Lung (tissue), 11 donors: ENCODE measurements at regions not wholly inside any gene's neighbourhood (a gene's known extent, or its start where the extent isn't known, plus 50 kb on each side); places are given as distances from the start of the nearest gene placed in this dataset.

Source experiments
- ATAC-seq: fragments of 200-7000 bp; cut with Tn5 transposase; one replicate; pipeline ENCODE4 v1.9.1; 2020; ENCODE audit warnings: moderate number of reproducible peaks; ENCODE audit not compliant: insufficient read depth, low FRiP score
- DNase-seq, 3 donors: peaks; one replicate each; pipeline ENCODE4 v3.0.0-alpha.2; 2013 to 2017
- H3K27ac ChIP-seq, 2 donors: one replicate each; pipeline ENCODE4 v1.5.1; 2013; ENCODE audit warnings: mild to moderate bottlenecking in 2 of 2, moderate library complexity in 2 of 2, control low read depth in 1 of 2, inconsistent platforms in 1 of 2, low read depth in 1 of 2, low read length in 1 of 2
- H3K27me3 ChIP-seq, 3 donors: one replicate each; pipeline ENCODE4 v1.5.1; 2013; ENCODE audit warnings: low read length in 2 of 3; ENCODE audit not compliant: control insufficient read depth in 3 of 3, insufficient read depth in 3 of 3
- H3K36me3 ChIP-seq, 4 donors: one replicate each; pipeline ENCODE4 v1.5.1; 2013; ENCODE audit warnings: low read length in 4 of 4, mild to moderate bottlenecking in 1 of 4, moderate library complexity in 1 of 4; ENCODE audit not compliant: control insufficient read depth in 4 of 4, insufficient read depth in 4 of 4
- H3K4me1 ChIP-seq, 5 donors: one replicate each; pipeline ENCODE4 v1.5.1; 2013; ENCODE audit warnings: low read length in 5 of 5, mild to moderate bottlenecking in 2 of 5, moderate library complexity in 1 of 5; ENCODE audit not compliant: control insufficient read depth in 5 of 5, insufficient read depth in 5 of 5
- H3K4me3 ChIP-seq: one replicate; pipeline ENCODE4 v1.5.1; 2013; ENCODE audit warnings: mild to moderate bottlenecking, control low read depth, moderate library complexity
- H3K9ac ChIP-seq, 2 donors: one replicate each; pipeline ENCODE4 v1.5.1; 2013; ENCODE audit warnings: low read length in 2 of 2, control low read depth in 1 of 2; ENCODE audit not compliant: insufficient read depth in 1 of 2
- H3K9me3 ChIP-seq, 4 donors: one replicate each; pipeline ENCODE4 v1.5.1; 2013; ENCODE audit warnings: low read length in 3 of 4, mild to moderate bottlenecking in 1 of 4, moderate library complexity in 1 of 4; ENCODE audit not compliant: control insufficient read depth in 4 of 4, insufficient read depth in 3 of 4
- CTCF ChIP-seq: IDR thresholded peaks from 2 replicates; pipeline ENCODE4 v1.5.1; 2012; ENCODE audit warnings: mild to moderate bottlenecking; ENCODE audit errors: control extremely low read depth, extremely low read depth
- WGBS, 2 donors: extraction: QIAGEN DNeasy Blood & Tissue Kit; methylation state at CpG; one replicate each; pipeline ENCODE4 v1.1.7; 2013; 5-methylcytosine and 5-hydroxymethylcytosine counted together
- donor health status: control.
- donor health status: control.
- donor health status: Bipolar disorder and iron deficiency.
- donor health status: healthy.
- donor health status: DM: yes; HTN: yes; CAD: no.

GRCh38 chr2:136468799-136469369, 296.5 kb upstream of the THSD7B start:
- Histone ChIP-seq H3K36me3 (no peaks in the 10 kb centered on the region), H3K27me3 (no peaks in the 10 kb centered on the region), H3K4me3 (no peak overlapping the region), H3K4me1 (no peaks in the 10 kb centered on the region), H3K27ac (no peak overlapping the region), H3K9ac (no peak overlapping the region), H3K9me3 (peaks cover 0 to 3% (median 0%) of the 10 kb centered on the region in 4 donors)
- TF ChIP-seq CTCF, result no peak
- no peak for ATAC-seq
- DNase-seq, result no peak
- WGBS, 2 donors, result 52 to 71% methylated on average over 7 of the region's 7 CpGs

- ATAC-seq (no peak), DNase-seq (no peak)
- Histone ChIP-seq H3K27me3 (peaks cover 0 to 5% (median 3%) of the 10 kb centered on the region in 3 donors), H3K9ac (no peak overlapping the region), H3K4me1 (no peaks in the 10 kb centered on the region), H3K4me3 (no peak overlapping the region), H3K36me3 (no peaks in the 10 kb centered on the region), H3K27ac (no peak overlapping the region), H3K9me3 (peaks cover 0 to 2% (median 0%) of the 10 kb centered on the region in 4 donors)
- WGBS, 2 donors, result 100% methylated on average over 1 of the region's 1 CpG
- TF ChIP-seq CTCF, result no peak
Measured at GRCh38 chr2:136452528-136452927, 312.8 kb upstream of the THSD7B start.

- peaks cover 0 to 5% (median 0%) of the 10 kb centered on the region in 3 donors for H3K27me3 ChIP-seq
- ATAC-seq (no peak), DNase-seq (no peak)
- H3K9ac ChIP-seq, result no peak overlapping the region
- H3K4me1 ChIP-seq, result no peaks in the 10 kb centered on the region
- H3K4me3 ChIP-seq, result no peak overlapping the region
- 82 to 84% methylated on average over 7 of the region's 7 CpGs for WGBS, 2 donors
- H3K9me3 ChIP-seq, result no peaks in the 10 kb centered on the region
- no peak overlapping the region for H3K27ac ChIP-seq
- TF ChIP-seq CTCF, result no peak
- H3K36me3 ChIP-seq, result no peaks in the 10 kb centered on the region
Measured at GRCh38 chr2:136448986-136449780, 316.2 kb upstream of the THSD7B start.
